SU-DHL-6 (cell line): ENCODE measurements at regions not wholly inside any gene's neighbourhood (a gene's known extent, or its start where the extent isn't known, plus 50 kb on each side); places are given as distances from the start of the nearest gene placed in this dataset.

Experiments
- H2AFZ ChIP-seq: fragments of 200-600 bp; sonication (generic); 2 replicates; pipeline ENCODE4 v1.6.1; 2014; ENCODE audit warnings: low read depth, mild to moderate bottlenecking, moderate library complexity, mixed read lengths, antibody characterized with exemption, low read length; ENCODE audit not compliant: severe bottlenecking
- H3F3A ChIP-seq: fragments of 200-600 bp; shearing (Covaris generic); 2 replicates; pipeline ENCODE4 v1.6.0; 2016; ENCODE audit warnings: antibody characterized with exemption, mild to moderate bottlenecking; ENCODE audit not compliant: insufficient read depth
- H3K27ac ChIP-seq: fragments of 200-600 bp; sonication (generic); 2 replicates; pipeline ENCODE4 v1.5.1; 2016; ENCODE audit warnings: low read depth, mild to moderate bottlenecking, low read length, moderate library complexity, mixed read lengths
- H3K27me3 ChIP-seq: fragments of 200-600 bp; sonication (generic), shearing (Covaris generic); 2 replicates; pipeline ENCODE4 v1.6.0; 2014; ENCODE audit warnings: mild to moderate bottlenecking, low read length
- H3K36me3 ChIP-seq: fragments of 200-600 bp; sonication (generic); 2 replicates; pipeline ENCODE4 v1.6.1; 2014; ENCODE audit warnings: mild to moderate bottlenecking, low read length, mixed read lengths
- H3K4me2 ChIP-seq: fragments of 300-600, 200-600 bp; shearing (Covaris generic), sonication (generic); 2 replicates; pipeline ENCODE4 v1.6.0; 2014; ENCODE audit warnings: low read length, low read depth, mild to moderate bottlenecking; ENCODE audit not compliant: poor library complexity, severe bottlenecking
- H3K4me3 ChIP-seq: fragments of 200-600 bp; sonication (generic); 2 replicates; pipeline ENCODE4 v1.5.1; 2014; ENCODE audit warnings: antibody characterized with exemption, low read length, mild to moderate bottlenecking, mixed read lengths; ENCODE audit not compliant: insufficient read depth, poor library complexity, severe bottlenecking
- H3K79me2 ChIP-seq: fragments of 200-600 bp; sonication (generic); 2 replicates; pipeline ENCODE4 v1.6.1; 2014; ENCODE audit warnings: mild to moderate bottlenecking, low read length, moderate library complexity; ENCODE audit not compliant: insufficient read depth
- H3K9ac ChIP-seq: fragments of 200-600 bp; sonication (generic); 2 replicates; pipeline ENCODE4 v1.7.0; 2014; ENCODE audit warnings: mild to moderate bottlenecking, low read length
- H3K9me2 ChIP-seq: fragments of 200-600 bp; sonication (generic); replicated peaks from 2 replicates; pipeline ENCODE4 v1.6.1; 2014; ENCODE audit warnings: low read length; ENCODE audit not compliant: insufficient read depth
- H3K9me3 ChIP-seq: fragments of 200-600 bp; sonication (generic); 2 replicates; pipeline ENCODE4 v1.6.1; 2014; ENCODE audit warnings: low read length, mixed read lengths; ENCODE audit not compliant: insufficient read depth
- H4K20me1 ChIP-seq: fragments of 200-600 bp; sonication (generic); 2 replicates; pipeline ENCODE4 v1.6.1; 2014; ENCODE audit warnings: low read depth, mild to moderate bottlenecking, antibody characterized with exemption, low read length, moderate library complexity, mixed read lengths
- CTCF ChIP-seq: fragments of 200-600 bp; sonication (generic); IDR thresholded peaks from one replicate; pipeline ENCODE4 v1.5.1; 2017; ENCODE audit warnings: antibody characterized with exemption, mild to moderate bottlenecking, low read length, moderate library complexity; ENCODE audit not compliant: insufficient read depth, poor library complexity, severe bottlenecking
- EZH2phosphoT487 ChIP-seq: fragments of 200-600 bp; sonication (generic), shearing (Covaris generic); conservative IDR thresholded peaks from 2 replicates; pipeline ENCODE4 v1.6.1; 2018; ENCODE audit warnings: mild to moderate bottlenecking, antibody characterized with exemption, low read length, moderate library complexity, mixed read lengths

GRCh38 chr3:84759361-84759760 is 199.4 kb upstream of the CADM2 start:
- H3K9ac ChIP-seq: no peak overlapping the region
- H3K9me2 ChIP-seq: no peaks in the 10 kb centered on the region
- H3K27me3 ChIP-seq: no peaks in the 10 kb centered on the region
- H3K9me3 ChIP-seq: no peaks in the 10 kb centered on the region
- H3K79me2 ChIP-seq: no peaks in the 10 kb centered on the region
- TF ChIP-seq EZH2phosphoT487 (no peak), CTCF (no peak)
- H4K20me1 ChIP-seq: no peaks in the 10 kb centered on the region
- H3K36me3 ChIP-seq: no peaks in the 10 kb centered on the region
- H3K27ac ChIP-seq: no peak overlapping the region
- no peak overlapping the region for H2AFZ ChIP-seq
- no peaks in the 10 kb centered on the region for H3F3A ChIP-seq
- H3K4me3 ChIP-seq: no peak overlapping the region
- no peak overlapping the region for H3K4me2 ChIP-seq

GRCh38 chr3:84772841-84773240 is 185.9 kb upstream of the CADM2 start:
- no peak overlapping the region for H3K4me2 ChIP-seq
- H2AFZ ChIP-seq: no peak overlapping the region
- no peak overlapping the region for H3K4me3 ChIP-seq
- H3K27me3 ChIP-seq: no peaks in the 10 kb centered on the region
- no peak overlapping the region for H3K9ac ChIP-seq
- H3K9me3 ChIP-seq: peaks cover 4% of the 10 kb centered on the region; the same call in 1 of the 2 replicates
- H3K27ac ChIP-seq: no peak overlapping the region
- H4K20me1 ChIP-seq: no peaks in the 10 kb centered on the region
- TF ChIP-seq EZH2phosphoT487: no peak
- no peak for TF ChIP-seq CTCF
- H3K36me3 ChIP-seq: no peaks in the 10 kb centered on the region
- H3F3A ChIP-seq: no peaks in the 10 kb centered on the region
- no peaks in the 10 kb centered on the region for H3K9me2 ChIP-seq
- no peaks in the 10 kb centered on the region for H3K79me2 ChIP-seq

DNA sequence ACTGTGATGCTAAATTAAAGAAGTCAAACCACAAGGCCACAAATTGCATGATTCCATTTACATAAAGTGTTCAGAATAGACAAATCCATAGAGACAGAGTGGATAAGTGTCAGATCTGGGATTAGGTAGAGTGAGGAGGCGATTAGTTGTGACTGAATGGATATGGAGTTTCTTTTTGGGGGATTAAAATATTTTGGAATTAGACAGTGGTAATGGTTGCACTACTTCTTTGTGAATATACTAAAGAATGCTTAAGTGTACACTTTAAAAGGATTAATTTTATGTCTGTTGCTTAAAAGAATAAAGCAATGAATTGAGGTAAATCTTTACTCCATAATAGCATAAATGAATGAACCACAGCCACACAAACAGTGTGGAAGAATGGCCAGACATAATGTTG is 175.5 kb upstream of the CADM2 start:
- H4K20me1 ChIP-seq: no peaks in the 10 kb centered on the region
- TF ChIP-seq EZH2phosphoT487 (no peak), CTCF (no peak)
- H2AFZ ChIP-seq: no peak overlapping the region
- H3K4me3 ChIP-seq: no peak overlapping the region
- no peak overlapping the region for H3K4me2 ChIP-seq
- H3F3A ChIP-seq: no peaks in the 10 kb centered on the region
- no peak overlapping the region for H3K27ac ChIP-seq
- H3K9me2 ChIP-seq: no peaks in the 10 kb centered on the region
- H3K36me3 ChIP-seq: 0 out of 2 replicates have a peak, but pooled peaks cover 3% of the 10 kb centered on the region
- H3K9ac ChIP-seq: no peak overlapping the region
- no peaks in the 10 kb centered on the region for H3K27me3 ChIP-seq
- no peaks in the 10 kb centered on the region for H3K9me3 ChIP-seq
- H3K79me2 ChIP-seq: no peaks in the 10 kb centered on the region

- no peaks in the 10 kb centered on the region for H3K27me3 ChIP-seq
Observed at GRCh38 chr3:84789961-84790360, 168.8 kb upstream of the CADM2 start.

More at GRCh38 chr3:84789961-84790360, 168.8 kb upstream of the CADM2 start:
- H4K20me1 ChIP-seq: no peaks in the 10 kb centered on the region
- no peaks in the 10 kb centered on the region for H3K9me3 ChIP-seq
- no peaks in the 10 kb centered on the region for H3K79me2 ChIP-seq
- TF ChIP-seq CTCF (no peak), EZH2phosphoT487 (no peak)
- no peak overlapping the region for H3K9ac ChIP-seq
- H3K4me2 ChIP-seq: no peak overlapping the region
- H3K27ac ChIP-seq: no peak overlapping the region
- H3K9me2 ChIP-seq: no peaks in the 10 kb centered on the region
- no peaks in the 10 kb centered on the region for H3K36me3 ChIP-seq
- H3F3A ChIP-seq: no peaks in the 10 kb centered on the region
- H3K4me3 ChIP-seq: no peak overlapping the region
- H2AFZ ChIP-seq: no peak overlapping the region
